Neural crest cell (in vitro differentiated cells): ENCODE measurements at regions not wholly inside any gene's neighbourhood (a gene's known extent, or its start where the extent isn't known, plus 50 kb on each side); places are given as distances from the start of the nearest gene placed in this dataset.

Experiments used
- DNase-seq: peaks from one replicate; pipeline ENCODE4 v3.0.0; 2021; ENCODE audit warnings: low read depth, mixed read lengths, low spot score
- H3K27ac Mint-ChIP-seq: one replicate; pipeline ENCODE4 v1.8.0; 2021; ENCODE audit warnings: mild to moderate bottlenecking, mixed read lengths; ENCODE audit not compliant: unreplicated experiment
- H3K27me3 Mint-ChIP-seq: 2 replicates; pipeline ENCODE4 v1.8.0; 2021; ENCODE audit warnings: low read depth, mild to moderate bottlenecking, mixed read lengths
- H3K36me3 Mint-ChIP-seq: 2 replicates; pipeline ENCODE4 v1.8.0; 2021; ENCODE audit warnings: low read depth, mild to moderate bottlenecking, mixed read lengths
- H3K4me1 Mint-ChIP-seq: 2 replicates; pipeline ENCODE4 v1.8.0; 2021; ENCODE audit warnings: mixed read lengths
- H3K4me3 Mint-ChIP-seq: one replicate; pipeline ENCODE4 v1.8.0; 2021; ENCODE audit warnings: mild to moderate bottlenecking, mixed read lengths
- H3K9me3 Mint-ChIP-seq: 2 replicates; pipeline ENCODE4 v1.8.0; 2021; ENCODE audit warnings: mixed read lengths
- TF ChIP-seq, protein P1 (sequence below): fragments of 200-600 bp; sonication (generic); conservative IDR thresholded peaks from 2 replicates; pipeline ENCODE4 v1.5.0; 2021; ENCODE audit warnings: antibody characterized with exemption, mild to moderate bottlenecking

GRCh38 chr18:43703050-43703449 lies 425.8 kb upstream of the SYT4 start:
- Mint-ChIP-seq H3K9me3 (no peaks in the 10 kb centered on the region), H3K4me3 (no peak overlapping the region), H3K4me1 (no peaks in the 10 kb centered on the region), H3K27me3 (no peaks in the 10 kb centered on the region), H3K27ac (no peak overlapping the region), H3K36me3 (no peaks in the 10 kb centered on the region)
- TF ChIP-seq, protein P1, sequence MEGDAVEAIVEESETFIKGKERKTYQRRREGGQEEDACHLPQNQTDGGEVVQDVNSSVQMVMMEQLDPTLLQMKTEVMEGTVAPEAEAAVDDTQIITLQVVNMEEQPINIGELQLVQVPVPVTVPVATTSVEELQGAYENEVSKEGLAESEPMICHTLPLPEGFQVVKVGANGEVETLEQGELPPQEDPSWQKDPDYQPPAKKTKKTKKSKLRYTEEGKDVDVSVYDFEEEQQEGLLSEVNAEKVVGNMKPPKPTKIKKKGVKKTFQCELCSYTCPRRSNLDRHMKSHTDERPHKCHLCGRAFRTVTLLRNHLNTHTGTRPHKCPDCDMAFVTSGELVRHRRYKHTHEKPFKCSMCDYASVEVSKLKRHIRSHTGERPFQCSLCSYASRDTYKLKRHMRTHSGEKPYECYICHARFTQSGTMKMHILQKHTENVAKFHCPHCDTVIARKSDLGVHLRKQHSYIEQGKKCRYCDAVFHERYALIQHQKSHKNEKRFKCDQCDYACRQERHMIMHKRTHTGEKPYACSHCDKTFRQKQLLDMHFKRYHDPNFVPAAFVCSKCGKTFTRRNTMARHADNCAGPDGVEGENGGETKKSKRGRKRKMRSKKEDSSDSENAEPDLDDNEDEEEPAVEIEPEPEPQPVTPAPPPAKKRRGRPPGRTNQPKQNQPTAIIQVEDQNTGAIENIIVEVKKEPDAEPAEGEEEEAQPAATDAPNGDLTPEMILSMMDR = no peak
- DNase-seq = no peak

DNA sequence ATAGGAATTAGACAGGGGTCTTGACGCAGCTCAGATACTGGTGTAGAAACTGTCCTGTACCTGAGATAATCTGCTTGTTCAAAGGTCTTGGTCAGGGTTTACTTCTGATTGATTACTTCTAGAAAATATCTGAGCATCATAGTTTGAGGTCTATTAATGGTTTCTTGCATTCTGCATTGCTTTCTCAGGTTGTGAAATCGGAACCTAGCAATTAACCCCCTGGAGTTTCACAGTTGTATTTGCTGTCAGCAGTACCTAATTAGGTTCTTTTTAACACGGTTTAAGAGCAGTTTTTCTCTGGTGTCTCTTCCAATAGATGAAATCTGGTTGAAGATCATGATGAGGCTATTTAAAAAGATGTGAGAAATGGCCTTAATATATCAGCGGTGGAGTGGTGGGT lies 428.6 kb upstream of the SYT4 start:
- Mint-ChIP-seq H3K9me3 (no peaks in the 10 kb centered on the region), H3K27me3 (no peaks in the 10 kb centered on the region), H3K36me3 (no peaks in the 10 kb centered on the region), H3K4me3 (no peak overlapping the region), H3K4me1 (no peaks in the 10 kb centered on the region), H3K27ac (no peak overlapping the region)
- TF ChIP-seq, protein P1 = no peak
- DNase-seq = no peak

- Mint-ChIP-seq H3K27ac (no peak overlapping the region), H3K36me3 (no peaks in the 10 kb centered on the region), H3K27me3 (no peaks in the 10 kb centered on the region), H3K4me1 (peaks cover 7% of the 10 kb centered on the region), H3K9me3 (peaks cover 4% of the 10 kb centered on the region), H3K4me3 (no peak overlapping the region)
- TF ChIP-seq, protein P1 = no peak
- DNase-seq = no peak
These were observed 432.8 kb upstream of the SYT4 start for GRCh38 chr18:43710135-43710534.

DNA sequence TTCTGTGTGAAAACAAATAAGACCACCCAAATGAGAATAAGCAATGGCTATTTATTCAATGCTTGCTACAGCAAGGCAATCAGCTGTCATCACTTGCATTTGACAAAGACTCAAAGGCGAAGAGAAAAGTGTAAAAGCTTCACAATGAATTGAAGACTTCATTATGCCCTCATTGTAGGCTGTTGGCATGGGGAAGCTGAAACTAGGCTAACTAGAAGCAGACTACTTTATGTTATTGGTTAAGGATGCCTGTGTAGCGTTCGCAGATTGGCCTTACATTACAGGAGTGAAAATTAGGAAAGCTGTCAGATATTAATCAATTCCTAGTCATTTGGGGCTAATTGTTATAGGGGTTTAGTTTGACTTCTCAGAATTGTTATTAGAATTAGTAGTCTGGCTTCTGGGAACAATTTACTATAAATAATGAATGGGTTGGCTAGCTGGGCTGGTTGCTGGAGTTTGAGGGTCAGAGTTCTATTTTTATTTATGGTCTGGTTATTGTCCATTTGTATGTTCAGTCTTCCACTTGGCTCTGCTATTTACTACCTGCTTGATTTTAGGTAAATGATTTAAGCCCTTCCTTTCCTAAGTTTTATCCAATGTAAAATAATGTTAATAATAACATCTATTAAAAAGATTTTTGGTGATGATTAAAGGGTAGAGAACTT lies 437.2 kb upstream of the SYT4 start:
- Mint-ChIP-seq H3K4me1 (peaks cover 7% of the 10 kb centered on the region), H3K36me3 (no peaks in the 10 kb centered on the region), H3K27me3 (no peaks in the 10 kb centered on the region), H3K4me3 (no peak overlapping the region), H3K9me3 (peaks cover 4% of the 10 kb centered on the region), H3K27ac (no peak overlapping the region)
- no peak for DNase-seq
- TF ChIP-seq, protein P1 = no peak

DNA sequence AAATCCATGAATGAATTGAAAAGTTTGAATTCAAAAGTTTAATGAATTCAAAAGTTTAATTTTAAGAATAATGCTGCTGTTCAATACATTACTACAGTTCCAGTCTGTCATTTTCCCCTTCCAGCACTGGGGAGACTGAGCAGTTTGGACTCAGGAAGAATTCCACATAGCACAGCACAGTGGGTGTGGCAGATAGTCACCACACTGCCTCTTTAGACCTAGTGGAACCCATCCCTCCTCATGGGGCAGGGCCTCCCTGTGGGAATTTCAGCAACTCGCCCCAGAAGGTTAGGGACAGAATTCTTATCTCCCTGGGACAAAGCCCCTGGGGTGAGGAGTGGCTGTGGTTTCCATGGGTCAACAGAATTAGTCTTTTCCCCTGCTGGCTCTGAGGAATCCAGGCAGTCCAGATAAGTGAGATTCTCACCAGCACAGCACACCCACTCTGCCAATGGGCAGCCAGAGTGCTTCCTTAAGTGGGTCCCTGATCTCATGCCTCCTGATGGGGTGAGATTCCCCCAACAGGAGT lies 442.0 kb upstream of the SYT4 start:
- Mint-ChIP-seq H3K27ac (no peak overlapping the region), H3K4me1 (peaks cover 4% of the 10 kb centered on the region), H3K9me3 (peaks cover 16% of the 10 kb centered on the region), H3K36me3 (peaks cover 10% of the 10 kb centered on the region), H3K4me3 (no peak overlapping the region), H3K27me3 (no peaks in the 10 kb centered on the region)
- TF ChIP-seq, protein P1 = no peak
- no peak for DNase-seq
